NCI-H524 (cell line): ENCODE measurements at regions not wholly inside any gene's neighbourhood (a gene's known extent, or its start where the extent isn't known, plus 50 kb on each side); places are given as distances from the start of the nearest gene placed in this dataset.
"Not testable (repeated sequence)": the region's sequence is repeated elsewhere in the genome, so short reads cannot be mapped to it uniquely, and the experiment has no call there.

Experiments used
- DNase-seq, 2 experiments: peaks; one replicate each; lab custom pipeline; 2025; lab: John Stamatoyannopoulos, UW

DNA sequence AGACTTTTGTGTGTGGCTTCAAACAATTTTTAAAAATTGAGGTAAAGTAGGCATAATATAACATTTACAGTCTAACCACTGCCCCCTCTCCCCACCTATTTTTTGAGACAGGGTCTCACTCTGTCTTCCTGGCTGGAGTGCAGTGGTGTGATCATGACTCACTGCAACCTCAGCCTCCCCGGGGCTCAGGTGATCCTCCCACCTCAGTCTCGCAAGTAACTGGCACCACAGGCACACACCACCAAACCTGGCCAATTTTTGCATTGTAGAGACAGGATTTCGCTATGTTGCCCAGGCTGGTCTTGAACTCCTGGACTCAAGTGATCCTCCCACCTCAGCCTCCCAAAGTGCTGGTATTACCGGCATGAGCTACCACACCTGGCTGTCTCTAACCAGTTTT is 161.8 kb downstream of the GOSR1 start:
- DNase-seq = not testable (repeated sequence)

DNA sequence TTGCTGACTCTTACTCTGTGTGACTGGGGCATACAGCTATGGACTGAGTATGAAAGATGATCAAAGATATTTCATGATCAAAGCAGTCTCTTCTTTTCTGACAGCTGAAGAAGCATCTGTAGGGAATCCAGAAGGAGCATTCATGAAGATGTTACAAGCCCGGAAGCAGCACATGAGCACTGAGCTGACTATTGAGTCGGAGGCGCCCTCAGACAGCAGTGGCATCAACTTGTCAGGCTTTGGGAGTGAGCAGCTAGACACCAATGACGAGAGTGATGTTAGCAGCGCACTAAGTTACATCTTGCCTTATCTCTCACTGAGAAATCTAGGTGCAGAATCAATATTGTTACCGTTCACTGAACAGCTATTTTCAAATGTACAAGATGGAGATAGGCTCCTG is 154.4 kb downstream of the GOSR1 start:
- DNase-seq = not testable (repeated sequence)

DNA sequence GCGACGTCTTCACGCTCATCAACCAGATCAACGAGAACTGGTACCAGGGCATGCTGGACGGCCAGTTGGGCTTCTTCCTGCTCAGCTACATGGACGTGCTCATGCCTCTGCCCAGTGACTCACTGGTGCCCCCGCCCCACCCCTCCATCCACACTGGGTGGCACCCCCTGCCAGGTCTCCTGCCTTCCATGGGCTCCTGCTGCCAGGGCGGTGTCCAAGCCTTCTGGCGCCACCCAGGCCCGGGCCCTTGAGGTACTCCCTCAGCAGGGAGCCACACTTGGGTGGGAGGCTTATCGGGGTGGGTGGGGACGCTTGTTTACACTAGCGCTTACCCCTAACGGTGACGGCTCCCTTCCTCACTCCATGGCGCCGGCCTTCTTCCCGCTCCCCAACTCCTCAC is 148.2 kb downstream of the GOSR1 start:
- not testable (repeated sequence) for DNase-seq

DNA sequence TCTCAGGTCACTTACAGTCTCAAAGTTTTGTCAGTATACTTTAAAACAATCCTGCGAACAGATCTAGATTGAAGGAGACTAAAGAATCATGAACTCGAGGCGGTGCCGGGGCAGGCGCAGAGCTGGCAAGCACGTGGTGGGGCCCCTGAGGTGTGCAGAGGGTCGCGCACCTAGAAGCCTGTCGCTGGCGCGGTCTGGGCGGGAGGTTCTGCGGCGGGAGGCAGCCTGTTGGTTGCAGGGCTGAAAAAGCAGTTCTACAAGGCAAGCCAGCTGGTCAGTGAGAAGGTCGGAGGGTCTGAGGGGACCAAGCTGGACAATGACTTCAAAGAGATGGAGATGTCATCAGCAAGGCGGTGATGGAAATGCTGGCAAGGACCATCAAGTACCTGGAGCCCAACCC is 147.0 kb downstream of the GOSR1 start:
- DNase-seq = not testable (repeated sequence)

DNA sequence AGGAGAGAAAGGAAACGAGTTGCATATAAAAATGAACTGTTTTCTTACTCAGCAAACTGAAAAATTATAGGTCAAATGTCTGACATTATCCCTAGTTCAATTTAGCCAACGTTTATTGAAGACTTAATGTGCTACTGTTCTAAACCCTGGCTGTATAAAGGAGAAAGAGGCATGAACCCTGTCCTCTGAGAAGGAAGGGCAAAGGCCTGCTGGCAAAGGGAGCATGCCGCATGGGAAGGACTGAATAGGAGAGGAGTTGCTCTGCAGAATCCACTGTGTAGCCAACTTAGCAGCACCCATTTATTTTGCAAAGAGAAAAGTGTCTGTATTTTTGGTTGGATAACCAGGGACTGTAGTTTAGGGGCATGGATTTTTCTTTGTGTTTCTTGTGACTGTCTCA is 132.5 kb downstream of the GOSR1 start:
- not testable (repeated sequence) for DNase-seq

DNA sequence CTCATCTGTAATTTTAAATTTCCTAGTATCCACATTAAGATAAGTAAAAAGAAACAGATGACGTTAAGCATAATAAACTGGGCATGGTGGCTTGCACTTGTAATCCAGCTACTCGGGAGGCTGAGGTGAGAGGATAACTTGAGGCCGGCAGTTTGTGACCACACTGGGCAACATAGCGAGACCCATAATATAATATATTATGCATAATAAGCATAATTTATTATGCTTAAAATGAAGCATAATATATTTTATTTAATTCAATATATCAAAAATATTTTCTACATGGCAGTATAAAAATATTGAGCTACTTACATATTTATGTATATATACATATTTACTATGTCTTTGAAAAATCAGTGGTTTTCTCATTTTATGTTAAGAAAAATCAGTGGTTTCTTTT is 128.3 kb downstream of the GOSR1 start:
- DNase-seq = no peak

DNA sequence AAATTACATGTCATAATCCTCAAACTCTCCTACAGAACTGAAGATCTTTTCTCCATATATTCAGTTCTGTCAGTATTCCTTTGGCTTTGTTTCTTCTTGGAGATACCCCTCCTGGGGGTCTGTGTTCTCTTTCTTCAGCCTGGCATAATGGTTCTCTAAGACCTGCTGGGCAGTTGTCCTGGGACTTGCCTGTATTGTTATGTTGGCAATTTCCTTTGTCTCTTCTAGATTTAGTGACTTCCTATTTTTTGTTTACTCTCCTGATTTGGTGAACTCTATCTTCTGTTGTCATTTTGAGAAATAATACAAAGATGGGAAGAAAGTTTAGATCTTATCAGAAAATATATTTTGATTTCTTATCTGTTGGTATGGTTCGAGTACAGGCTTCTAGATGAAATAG is 127.8 kb downstream of the GOSR1 start:
- DNase-seq = no peak

DNA sequence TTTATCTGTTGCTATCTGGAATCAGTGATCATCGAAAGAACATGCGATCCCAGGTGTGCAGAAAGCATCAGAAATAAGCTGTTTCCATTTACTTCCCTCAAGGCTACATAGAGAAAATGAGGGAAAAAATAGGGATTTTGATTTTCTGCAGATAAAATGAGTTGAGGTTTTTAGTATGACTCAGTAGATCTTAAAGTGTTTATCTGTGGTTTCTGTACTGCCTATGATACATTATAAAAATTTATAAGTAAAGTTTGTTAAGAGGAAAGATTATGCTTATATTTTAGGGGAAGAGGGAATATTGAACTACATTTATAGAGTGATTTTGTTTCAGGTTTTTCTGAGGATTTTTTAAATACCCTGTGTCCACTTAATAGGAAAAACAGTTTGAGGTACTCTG is 125.2 kb downstream of the GOSR1 start:
- not testable (repeated sequence) for DNase-seq

DNA sequence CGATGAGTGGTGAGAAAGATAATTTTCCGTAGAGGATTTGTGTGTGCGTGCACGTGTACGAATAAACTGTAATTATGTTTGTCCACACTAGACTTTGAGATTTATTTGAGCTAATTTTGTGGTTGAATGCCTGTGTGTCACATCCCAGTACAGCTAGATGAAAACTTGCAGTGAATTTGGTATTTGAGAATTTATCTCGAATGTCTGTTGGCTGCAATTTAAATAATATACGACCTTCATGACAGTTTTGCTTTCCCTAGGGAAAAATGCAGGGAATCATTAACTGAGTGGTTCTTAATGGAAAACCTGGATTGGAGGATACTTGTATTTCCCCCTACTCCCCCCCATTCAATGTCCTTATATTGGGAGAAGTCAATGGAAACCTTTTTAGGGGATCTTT is 124.8 kb downstream of the GOSR1 start:
- DNase-seq = peak in 1 of 2 experiments; percentile 37

DNA sequence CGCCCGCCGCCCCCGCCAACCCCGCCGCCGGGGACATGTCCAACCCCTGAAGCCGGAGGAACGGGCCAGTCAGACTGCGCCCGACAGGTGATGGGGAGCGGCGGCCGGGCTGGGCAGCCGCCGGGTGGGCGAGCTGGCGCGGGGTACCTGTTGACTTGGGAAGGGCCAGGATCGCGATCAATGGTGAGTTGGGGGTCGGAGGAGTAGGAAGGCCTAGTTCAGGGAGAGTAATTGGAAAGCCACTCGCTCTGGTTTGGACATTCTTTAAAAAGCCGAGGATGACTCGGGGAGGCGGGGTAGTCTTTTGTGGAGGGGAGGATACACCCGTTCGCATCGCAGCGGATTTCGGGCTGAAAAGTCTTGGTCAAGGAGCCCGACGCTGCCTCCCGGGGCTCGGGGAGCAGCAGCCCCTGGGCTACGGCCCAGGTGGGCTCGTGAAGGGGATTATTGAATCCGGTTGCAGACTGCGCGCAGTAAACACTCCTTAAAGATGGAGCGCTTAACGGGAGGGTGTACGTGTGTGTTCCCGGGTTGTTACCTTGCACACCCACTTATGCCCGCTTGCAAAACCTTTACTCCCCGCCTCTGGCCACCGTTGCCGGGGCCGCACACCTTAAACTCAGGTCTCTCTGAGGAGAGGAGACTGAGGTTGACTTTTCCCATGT is 123.8 kb downstream of the GOSR1 start:
- DNase-seq = peak; percentile 57 to 64

DNA sequence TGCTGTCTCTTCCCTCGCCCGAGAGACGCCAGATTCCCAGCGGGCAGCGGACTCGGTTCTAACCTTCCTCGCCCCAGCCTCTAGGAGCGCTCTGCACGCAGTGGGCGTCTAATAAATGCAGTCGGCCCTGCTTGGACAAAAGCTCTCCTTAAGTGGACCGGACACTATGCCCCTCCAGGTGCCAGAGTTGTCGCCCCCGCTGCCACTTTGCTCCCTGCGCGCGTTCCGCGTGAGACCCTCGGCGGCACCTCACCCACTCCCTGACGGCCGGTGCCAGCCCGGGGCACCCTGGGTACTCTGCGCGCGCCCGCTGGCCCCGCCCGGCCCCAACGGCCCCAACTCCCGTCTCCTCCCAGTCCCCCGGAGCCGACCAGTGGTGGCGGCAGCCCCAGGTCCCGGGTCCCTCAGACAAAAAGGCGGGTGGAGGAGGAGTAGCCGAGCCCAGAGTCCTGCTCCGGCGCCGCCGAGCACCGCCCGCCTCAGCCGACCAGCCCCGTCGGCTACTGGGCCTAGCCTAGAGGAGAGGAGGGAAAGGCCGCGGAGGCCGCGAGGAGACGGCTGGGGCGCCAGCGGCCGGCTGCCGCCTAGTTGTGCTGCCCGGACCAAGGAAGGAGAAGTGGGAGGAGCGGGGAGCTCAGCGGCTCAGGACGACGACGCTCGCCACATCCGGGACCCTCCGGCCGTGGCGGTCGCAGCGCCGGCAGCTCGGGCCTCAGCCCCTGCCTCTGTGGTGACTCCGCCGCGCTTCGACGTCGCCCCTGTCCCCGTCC is 123.0 kb downstream of the GOSR1 start:
- DNase-seq = peak; percentile 87 to 88

DNA sequence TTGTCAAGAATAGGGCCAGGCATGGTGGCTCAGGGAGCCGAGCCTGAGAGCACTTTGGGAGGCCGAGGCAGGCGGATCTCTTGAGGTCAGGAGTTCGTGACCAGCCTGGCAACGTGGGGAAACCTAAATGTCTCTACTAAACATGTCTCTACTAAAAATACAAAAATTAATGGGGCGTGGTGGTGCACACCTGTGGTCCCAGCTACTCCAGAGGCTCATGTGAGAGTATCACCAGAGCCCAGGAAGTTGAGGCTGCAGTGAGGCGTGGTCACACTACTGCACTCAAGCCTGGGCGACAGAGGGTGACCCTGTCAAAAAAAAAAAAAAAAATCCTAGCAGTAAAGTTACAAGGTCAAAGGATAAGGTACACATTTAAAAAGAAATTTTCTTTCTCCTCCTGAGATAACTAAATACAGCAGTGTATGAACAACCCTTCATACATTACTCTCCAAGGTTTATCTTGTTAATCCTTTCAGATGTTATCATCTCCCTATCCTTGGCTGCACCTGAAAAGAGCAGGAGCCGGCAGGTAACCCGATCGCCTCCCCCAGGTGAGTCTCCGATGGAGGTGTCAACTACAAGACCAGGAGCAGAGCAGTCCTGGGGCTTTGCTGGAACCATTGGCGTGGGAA is 122.3 kb downstream of the GOSR1 start:
- no peak for DNase-seq

DNA sequence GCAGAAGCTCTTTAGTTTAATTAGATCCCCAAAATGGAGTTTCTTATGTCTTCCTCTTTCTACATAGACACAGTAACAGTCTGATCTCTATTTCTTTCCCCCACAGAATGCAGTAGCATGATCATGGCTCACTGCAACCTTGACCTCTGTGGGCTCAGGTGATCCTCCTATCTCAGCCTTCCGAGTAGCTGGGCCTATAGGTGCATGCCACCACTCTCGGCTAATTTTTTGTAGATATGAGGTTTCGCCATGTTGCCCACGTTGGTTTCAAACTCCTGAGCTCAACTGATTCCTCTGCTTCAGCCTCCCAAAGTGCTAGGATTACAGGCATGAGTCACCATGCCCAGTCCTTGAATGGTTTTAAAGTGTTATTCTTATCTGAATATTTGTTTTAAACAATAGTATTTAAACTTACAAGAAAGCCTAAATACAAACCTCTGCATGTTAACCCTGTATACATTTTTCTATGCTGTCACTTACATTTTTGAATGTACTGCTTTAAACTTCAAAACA is 120.6 kb downstream of the GOSR1 start:
- DNase-seq = no peak

DNA sequence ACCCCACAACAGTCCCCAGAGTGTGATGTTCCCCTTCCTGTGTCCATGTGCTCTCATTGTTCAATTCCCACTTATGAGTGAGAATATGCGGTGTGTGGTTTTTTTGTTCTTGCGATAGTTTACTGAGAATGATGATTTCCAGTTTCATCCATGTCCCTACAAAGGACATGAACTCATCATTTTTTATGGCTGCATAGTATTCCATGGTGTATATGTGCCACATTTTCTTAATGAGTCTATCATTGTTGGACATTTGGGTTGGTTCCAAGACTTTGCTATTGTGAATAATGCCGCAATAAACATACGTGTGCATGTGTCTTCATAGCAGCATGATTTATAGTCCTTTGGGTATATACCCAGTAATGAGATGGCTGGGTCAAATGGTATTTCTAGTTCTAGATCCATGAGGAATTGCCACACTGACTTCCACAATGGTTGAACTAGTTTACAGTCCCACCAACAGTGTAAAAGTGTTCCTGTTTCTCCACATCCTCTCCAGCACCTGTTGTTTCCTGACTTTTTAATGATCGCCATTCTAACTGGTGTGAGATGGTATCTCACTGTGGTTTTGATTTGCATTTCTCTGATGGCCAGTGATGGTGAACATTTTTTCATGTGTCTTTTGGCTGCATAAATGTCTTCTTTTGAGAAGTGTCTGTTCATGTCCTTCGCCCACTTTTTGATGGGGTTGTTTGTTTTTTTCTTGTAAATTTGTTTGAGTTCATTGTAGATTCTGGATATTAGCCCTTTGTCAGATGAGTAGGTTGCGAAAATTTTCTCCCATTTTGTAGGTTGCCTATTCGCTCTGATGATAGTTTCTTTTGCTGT is 120.0 kb downstream of the GOSR1 start:
- not testable (repeated sequence) for DNase-seq

DNA sequence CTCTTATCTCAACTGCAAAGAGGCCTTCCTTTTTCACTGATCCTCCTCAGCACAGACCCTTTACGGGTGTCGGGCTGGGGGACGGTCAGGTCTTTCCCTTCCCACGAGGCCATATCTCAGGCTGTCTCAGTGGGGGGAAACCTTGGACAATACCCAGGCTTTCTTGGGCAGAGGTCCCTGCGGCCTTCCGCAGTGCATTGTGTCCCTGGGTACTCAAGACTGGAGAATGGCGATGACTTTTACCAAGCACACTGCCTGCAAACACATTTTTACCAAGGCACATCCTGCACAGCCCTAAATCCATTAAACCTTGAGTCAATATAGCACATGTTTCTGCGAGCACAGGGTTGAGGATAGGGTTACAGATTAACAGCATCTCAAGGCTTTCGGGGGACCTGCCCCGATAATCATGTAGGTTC is 117.8 kb downstream of the GOSR1 start:
- DNase-seq = not testable (repeated sequence)

DNA sequence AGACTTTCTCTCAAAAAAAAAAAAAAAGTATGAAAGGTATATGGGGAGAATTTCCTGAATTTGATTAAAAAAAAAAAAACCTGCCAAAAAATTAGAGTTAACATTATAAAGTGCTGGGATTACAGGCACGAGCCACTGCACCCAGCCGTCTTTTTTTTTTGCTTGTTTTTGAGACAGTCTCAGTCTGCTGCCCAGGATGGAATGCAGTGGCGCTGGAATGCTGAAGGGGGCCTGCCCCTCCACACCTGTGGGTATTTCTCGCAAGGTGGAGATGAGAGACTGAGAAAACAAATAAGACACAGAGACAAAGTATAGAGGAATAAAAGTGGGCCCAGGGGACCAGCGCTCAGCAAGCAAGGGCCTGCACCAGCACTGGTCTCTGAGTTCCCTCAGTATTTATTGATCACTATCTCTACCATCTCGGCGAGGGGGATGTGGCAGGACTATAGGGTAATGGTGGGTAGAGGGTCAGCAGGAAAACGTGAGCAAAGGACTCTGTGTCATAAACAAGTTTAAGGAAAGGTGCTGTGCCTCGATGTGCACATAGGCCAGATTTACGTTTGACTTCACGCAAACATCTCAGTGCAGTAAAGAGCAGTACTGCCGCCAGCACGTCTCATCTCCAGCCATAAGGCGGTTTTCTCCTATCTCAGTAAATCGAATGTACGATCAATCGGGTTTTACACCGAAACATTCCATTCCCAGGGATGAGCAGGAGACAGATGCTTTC is 117.2 kb downstream of the GOSR1 start:
- no peak for DNase-seq

DNA sequence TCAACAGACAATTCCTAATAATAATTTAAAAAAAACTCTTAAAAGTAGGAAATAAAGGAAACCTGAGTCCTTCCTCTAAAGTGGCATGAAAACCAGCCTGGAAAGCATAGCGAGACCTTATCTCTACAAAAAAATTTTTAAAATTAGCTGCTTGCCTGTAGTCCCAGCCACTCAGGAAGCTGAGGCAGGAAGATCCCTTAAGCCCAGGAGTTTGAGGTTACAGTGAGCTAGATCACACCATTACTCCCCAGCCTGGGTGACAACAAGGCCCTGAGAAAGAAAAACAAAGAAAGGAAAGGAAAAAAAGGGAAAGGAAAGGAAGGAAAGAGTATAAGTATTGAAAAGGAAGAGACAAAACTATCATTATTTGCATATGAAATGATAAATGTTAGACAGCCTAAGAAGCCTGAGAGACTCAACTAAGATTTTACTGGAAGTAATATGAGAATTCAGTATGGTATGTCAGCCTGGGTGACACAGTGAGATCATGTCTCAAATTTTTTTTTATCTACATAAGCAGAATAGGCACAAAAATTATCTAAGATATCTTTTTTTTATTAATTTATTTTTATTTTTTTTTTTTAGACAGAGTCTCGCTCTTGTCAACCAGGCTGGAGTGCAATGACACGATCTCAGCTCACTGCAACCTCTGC is 113.0 kb downstream of the GOSR1 start:
- DNase-seq = no peak

DNA sequence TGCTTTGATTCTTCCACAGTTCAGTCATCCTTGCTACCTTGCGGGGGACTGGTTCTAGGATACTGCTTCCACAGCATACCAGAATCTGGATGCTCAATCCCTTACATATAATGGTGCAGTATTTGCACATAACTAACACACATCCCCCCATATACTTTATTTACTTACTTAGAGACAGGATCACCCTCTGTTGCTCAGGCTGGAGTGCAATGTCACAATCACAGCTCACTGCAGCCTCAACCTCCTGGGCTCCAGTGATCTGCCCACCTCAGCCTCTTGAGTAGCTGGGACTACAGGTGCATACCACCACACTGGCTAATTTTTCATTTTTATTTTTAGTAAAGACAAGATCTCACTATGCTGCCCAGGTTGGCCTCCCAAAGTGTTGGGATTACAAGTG is 112.2 kb downstream of the GOSR1 start:
- DNase-seq = no peak

DNA sequence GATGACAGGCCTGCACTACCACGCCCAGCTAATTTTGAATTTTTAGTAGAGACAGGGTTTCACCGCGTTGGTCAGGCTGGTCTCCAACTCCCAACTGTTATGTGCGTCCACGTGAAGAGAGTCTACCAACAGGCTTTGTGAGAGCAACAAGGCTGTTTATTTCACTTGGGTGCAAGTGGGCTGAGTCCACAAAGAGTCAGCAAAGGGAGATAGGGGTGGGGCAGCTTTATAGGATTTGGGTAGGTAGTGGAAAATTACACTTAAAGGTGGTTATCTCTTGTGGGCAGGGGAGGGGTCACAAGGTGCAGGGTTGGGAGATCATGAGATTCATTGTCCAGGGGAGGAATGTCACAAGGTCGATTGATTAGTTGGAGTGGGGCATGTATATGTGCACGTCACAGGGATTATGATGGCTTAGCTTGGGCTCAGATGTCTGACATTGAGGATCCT is 111.6 kb downstream of the GOSR1 start:
- no peak for DNase-seq

DNA sequence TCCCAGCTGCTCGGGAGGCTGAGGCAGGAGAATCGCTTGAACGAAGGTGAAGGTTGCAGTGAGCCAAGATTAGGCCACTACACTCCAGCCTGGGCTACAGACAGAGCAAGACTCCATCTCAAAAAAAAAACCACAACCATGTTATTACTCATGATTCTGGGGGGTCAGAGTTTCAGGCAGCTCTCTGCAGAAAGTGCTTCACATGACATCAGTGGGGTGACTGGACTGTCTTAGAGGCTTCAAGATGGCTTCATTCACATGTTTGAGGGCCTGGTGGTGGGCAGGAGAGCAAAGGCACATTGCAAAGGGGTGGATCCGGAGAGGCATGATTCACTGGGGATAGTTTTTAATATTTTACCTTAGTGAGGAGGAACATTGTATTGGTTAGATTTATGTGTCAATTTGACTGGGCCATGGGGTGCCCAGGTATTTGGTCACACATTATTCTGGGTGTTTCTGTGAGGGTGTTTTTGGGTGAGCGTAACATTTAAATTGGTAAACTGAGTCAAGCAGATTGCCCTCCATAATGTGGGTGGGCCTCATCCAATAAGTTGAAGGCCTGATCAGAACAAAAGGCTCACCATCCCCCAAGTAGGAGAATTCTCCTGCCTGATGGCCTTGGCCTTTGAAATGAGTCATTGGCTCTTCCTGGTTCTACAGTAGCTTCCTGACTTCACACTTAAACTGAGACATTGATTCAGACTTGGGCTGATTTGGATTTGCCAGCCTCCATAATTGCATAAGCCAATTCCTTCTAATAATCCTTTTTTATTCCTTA is 109.8 kb downstream of the GOSR1 start:
- DNase-seq = no peak
